ENCODE measurements at regions not wholly inside any gene's neighbourhood (a gene's known extent, or its start where the extent isn't known, plus 50 kb on each side); places are given as distances from the start of the nearest gene placed in this dataset.

- DNase-seq: no peak
Observed at GRCh38 chr10:58936364-58936763, 240.1 kb upstream of the PHYHIPL start.

- DNase-seq: no peak
Observed at GRCh38 chr10:58937423-58937822, 239.0 kb upstream of the PHYHIPL start.

- no peak for DNase-seq
Observed at GRCh38 chr10:58942724-58943123, 233.7 kb upstream of the PHYHIPL start.

- no peak for DNase-seq
Observed at GRCh38 chr10:58943256-58943890, 233.1 kb upstream of the PHYHIPL start.

- DNase-seq: no peak
Observed at GRCh38 chr10:58943960-58944359, 232.5 kb upstream of the PHYHIPL start.

GRCh38 chr10:58948303-58948702, 228.1 kb upstream of the PHYHIPL start:
- DNase-seq: no peak

GRCh38 chr10:58950618-58951017, 225.8 kb upstream of the PHYHIPL start:
- no peak for DNase-seq

GRCh38 chr10:58951087-58951486, 225.4 kb upstream of the PHYHIPL start:
- no peak for DNase-seq

- DNase-seq: no peak
Observed at GRCh38 chr10:58951746-58952145, 224.7 kb upstream of the PHYHIPL start.

- no peak for DNase-seq
Observed at GRCh38 chr10:58952162-58952601, 224.3 kb upstream of the PHYHIPL start.

- DNase-seq: peak; percentile 18
Observed at GRCh38 chr10:58952747-58953466, 223.5 kb upstream of the PHYHIPL start.

GRCh38 chr10:58954178-58954577, 222.3 kb upstream of the PHYHIPL start:
- no peak for DNase-seq

- DNase-seq: no peak
Observed at GRCh38 chr10:58955615-58956014, 220.8 kb upstream of the PHYHIPL start.

- DNase-seq: no peak
Observed at GRCh38 chr10:58956926-58957325, 219.5 kb upstream of the PHYHIPL start.

- DNase-seq: no peak
Observed at GRCh38 chr10:58957517-58957916, 218.9 kb upstream of the PHYHIPL start.

GRCh38 chr10:58963101-58963534, 213.3 kb upstream of the PHYHIPL start:
- DNase-seq: no peak

GRCh38 chr10:58963723-58964124, 212.7 kb upstream of the PHYHIPL start:
- no peak for DNase-seq

- no peak for DNase-seq
Observed at GRCh38 chr10:58965855-58966254, 210.6 kb upstream of the PHYHIPL start.

GRCh38 chr10:58967551-58968388, 208.7 kb upstream of the PHYHIPL start:
- DNase-seq: peak; percentile 52

- DNase-seq: no peak
Observed at GRCh38 chr10:58968389-58968755, 208.1 kb upstream of the PHYHIPL start.

- DNase-seq: no peak
Observed at GRCh38 chr10:58969576-58969975, 206.9 kb upstream of the PHYHIPL start.

- no peak for DNase-seq
Observed at GRCh38 chr10:58970160-58970915, 206.1 kb upstream of the PHYHIPL start.

GRCh38 chr10:58971211-58971610, 205.2 kb upstream of the PHYHIPL start:
- no peak for DNase-seq

Data from NCI-H510A treated with DMSO at 0.1 percent for 48 hours (cell line).